Prostate gland (tissue), 2 donors: ENCODE measurements at regions not wholly inside any gene's neighbourhood (a gene's known extent, or its start where the extent isn't known, plus 50 kb on each side); places are given as distances from the start of the nearest gene placed in this dataset.

Source experiments
- POLR2A ChIP-seq: fragments of 450-650 bp; IDR thresholded peaks from one replicate; pipeline ENCODE4 v1.6.1; 2016; ENCODE audit warnings: antibody characterized with exemption, mild to moderate bottlenecking
- TF ChIP-seq, protein P1 (sequence below), 4 experiments: fragments of 200-600 bp in 2 of 4; fragments of 450-650 bp in 2 of 4; sonication (generic) in 2 of 4; IDR thresholded peaks; 1 replicate in 3 of 4; 2 replicates in 1 of 4; pipeline ENCODE4 v1.5.1; 2016 to 2019; ENCODE audit warnings: antibody characterized with exemption in 4 of 4, mild to moderate bottlenecking in 2 of 4, moderate library complexity in 2 of 4

DNA sequence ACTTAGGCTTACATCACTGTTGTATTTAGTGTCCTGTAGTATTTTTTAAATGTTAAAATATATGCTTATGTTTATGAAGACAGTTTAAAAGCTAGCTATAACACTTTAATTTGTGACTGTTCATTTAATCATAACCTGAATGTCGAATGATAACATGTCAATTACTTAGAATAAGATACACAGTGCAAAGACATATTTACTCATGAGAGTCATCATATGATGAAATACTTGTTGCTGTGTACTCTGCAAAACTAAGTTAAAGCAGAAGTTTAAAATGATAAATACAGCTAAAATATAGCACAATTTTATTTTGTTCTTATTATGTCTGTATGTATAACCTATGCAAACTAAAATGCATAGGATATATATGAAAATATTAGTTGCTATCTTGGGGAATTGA lies 497.4 kb downstream of the FSCB start:
- TF ChIP-seq, protein P1, sequence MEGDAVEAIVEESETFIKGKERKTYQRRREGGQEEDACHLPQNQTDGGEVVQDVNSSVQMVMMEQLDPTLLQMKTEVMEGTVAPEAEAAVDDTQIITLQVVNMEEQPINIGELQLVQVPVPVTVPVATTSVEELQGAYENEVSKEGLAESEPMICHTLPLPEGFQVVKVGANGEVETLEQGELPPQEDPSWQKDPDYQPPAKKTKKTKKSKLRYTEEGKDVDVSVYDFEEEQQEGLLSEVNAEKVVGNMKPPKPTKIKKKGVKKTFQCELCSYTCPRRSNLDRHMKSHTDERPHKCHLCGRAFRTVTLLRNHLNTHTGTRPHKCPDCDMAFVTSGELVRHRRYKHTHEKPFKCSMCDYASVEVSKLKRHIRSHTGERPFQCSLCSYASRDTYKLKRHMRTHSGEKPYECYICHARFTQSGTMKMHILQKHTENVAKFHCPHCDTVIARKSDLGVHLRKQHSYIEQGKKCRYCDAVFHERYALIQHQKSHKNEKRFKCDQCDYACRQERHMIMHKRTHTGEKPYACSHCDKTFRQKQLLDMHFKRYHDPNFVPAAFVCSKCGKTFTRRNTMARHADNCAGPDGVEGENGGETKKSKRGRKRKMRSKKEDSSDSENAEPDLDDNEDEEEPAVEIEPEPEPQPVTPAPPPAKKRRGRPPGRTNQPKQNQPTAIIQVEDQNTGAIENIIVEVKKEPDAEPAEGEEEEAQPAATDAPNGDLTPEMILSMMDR (IDR thresholded peaks at IDR 0.05): no peak
- TF ChIP-seq POLR2A: no peak
